Activated CD4-positive, alpha-beta T cell treated with anti-CD3 and anti-CD28 coated beads, Interleukin-2, amount 10 ng/mL, durations not matched to agents 7 days and 5 days (primary cell): ENCODE measurements at regions not wholly inside any gene's neighbourhood (a gene's known extent, or its start where the extent isn't known, plus 50 kb on each side); places are given as distances from the start of the nearest gene placed in this dataset.
A peak's percentile ranks its signal among the peaks of the same experiment; 100 is the strongest.

Experiments
- CTCF ChIA-PET: fragments of 350-600 bp; sonication (Branson Sonifier 250); formaldehyde crosslinking; loops from one replicate; lab custom pipeline; 2021; ENCODE audit warnings: antibody characterized with exemption; lab: Charles Lee
- POLR2A ChIA-PET: fragments of 350-600 bp; sonication (Branson Sonifier 250); formaldehyde crosslinking; loops from one replicate; lab custom pipeline; 2021; ENCODE audit warnings: antibody characterized with exemption; lab: Charles Lee
- DNase-seq: peaks from one replicate; pipeline ENCODE4 v3.0.0-alpha.2; 2020
- H3K27ac Mint-ChIP-seq: one replicate; pipeline ENCODE4 v1.8.0; 2021; ENCODE audit warnings: mild to moderate bottlenecking, moderate library complexity, mixed read lengths
- H3K27me3 Mint-ChIP-seq: one replicate; pipeline ENCODE4 v1.8.0; 2021; ENCODE audit warnings: mixed read lengths
- H3K36me3 Mint-ChIP-seq: one replicate; pipeline ENCODE4 v1.8.0; 2021; ENCODE audit warnings: low read depth, mixed read lengths
- H3K4me1 Mint-ChIP-seq: one replicate; pipeline ENCODE4 v1.8.0; 2021; ENCODE audit warnings: mixed read lengths
- H3K4me3 Mint-ChIP-seq: one replicate; pipeline ENCODE4 v1.8.0; 2021; ENCODE audit warnings: mild to moderate bottlenecking, moderate library complexity, mixed read lengths
- H3K9me3 Mint-ChIP-seq: one replicate; pipeline ENCODE4 v1.8.0; 2021; ENCODE audit warnings: mixed read lengths

- peaks cover 9% of the 10 kb centered on the region for H3K4me1 Mint-ChIP-seq
- H3K27ac Mint-ChIP-seq = no peak overlapping the region
- no peak for DNase-seq
- no peaks in the 10 kb centered on the region for H3K36me3 Mint-ChIP-seq
- peaks cover 16% of the 10 kb centered on the region for H3K9me3 Mint-ChIP-seq
- ChIA-PET POLR2A (no interaction called here), CTCF (interaction anchor here (1.0 to 1.6 kb wide), 3 partner anchors 19 to 50 kb away, joined by 3 to 4 read pairs (median 4); no protein-coding TSS in a partner anchor)
- H3K27me3 Mint-ChIP-seq = no peaks in the 10 kb centered on the region
- H3K4me3 Mint-ChIP-seq = no peak overlapping the region
These were observed 56.9 kb upstream of the PIWIL1 start for GRCh38 chr12:130280742-130281141.

GRCh38 chr12:130281153-130281799 lies 56.4 kb upstream of the PIWIL1 start:
- Mint-ChIP-seq H3K4me1 (peaks cover 9% of the 10 kb centered on the region), H3K36me3 (no peaks in the 10 kb centered on the region), H3K27me3 (peaks cover 3% of the 10 kb centered on the region), H3K4me3 (peak overlapping the region; percentile 40), H3K9me3 (peaks cover 16% of the 10 kb centered on the region), H3K27ac (no peak overlapping the region)
- CTCF ChIA-PET = interaction anchor here (1.0 to 1.6 kb wide), 5 partner anchors 14 to 467 kb away, joined by 3 to 4 read pairs (median 3); no protein-coding TSS in a partner anchor
- DNase-seq = peak; percentile 44
- POLR2A ChIA-PET = no interaction called here

GRCh38 chr12:130286041-130286440 lies 51.6 kb upstream of the PIWIL1 start:
- POLR2A ChIA-PET = no interaction called here
- DNase-seq = no peak
- H3K9me3 Mint-ChIP-seq = peaks cover 17% of the 10 kb centered on the region
- no peak overlapping the region for H3K27ac Mint-ChIP-seq
- CTCF ChIA-PET = no interaction called here
- no peak overlapping the region for H3K4me3 Mint-ChIP-seq
- H3K27me3 Mint-ChIP-seq = peaks cover 9% of the 10 kb centered on the region
- peaks cover 4% of the 10 kb centered on the region for H3K4me1 Mint-ChIP-seq
- no peaks in the 10 kb centered on the region for H3K36me3 Mint-ChIP-seq

GRCh38 chr12:130286741-130287440 lies 50.8 kb upstream of the PIWIL1 start:
- DNase-seq = no peak
- peaks cover 17% of the 10 kb centered on the region for H3K9me3 Mint-ChIP-seq
- H3K4me1 Mint-ChIP-seq = no peaks in the 10 kb centered on the region
- ChIA-PET CTCF (no interaction called here), POLR2A (no interaction called here)
- H3K27me3 Mint-ChIP-seq = peaks cover 9% of the 10 kb centered on the region
- H3K36me3 Mint-ChIP-seq = no peaks in the 10 kb centered on the region
- no peak overlapping the region for H3K4me3 Mint-ChIP-seq
- no peak overlapping the region for H3K27ac Mint-ChIP-seq
